HEK293T (cell line): ENCODE measurements at regions not wholly inside any gene's neighbourhood (a gene's known extent, or its start where the extent isn't known, plus 50 kb on each side); places are given as distances from the start of the nearest gene placed in this dataset.

ENCODE experiments used
- CTCF ChIA-PET: fragments of 350-600 bp; formaldehyde crosslinking; extraction: SDS; loops from one replicate; lab custom pipeline; 2021; ENCODE audit warnings: antibody characterized with exemption, inconsistent platforms; lab: Yijun Ruan, JAX
- POLR2A ChIA-PET: fragments of 350-600 bp; formaldehyde crosslinking; extraction: SDS; loops from one replicate; lab custom pipeline; 2020; ENCODE audit warnings: antibody characterized with exemption, inconsistent platforms; lab: Yijun Ruan, JAX
- DNase-seq: peaks from one replicate; pipeline ENCODE4 v3.0.0; 2012; ENCODE audit warnings: mixed read lengths; ENCODE audit errors: extremely low spot score
- ARNT ChIP-seq: fragments of 450-650 bp; IDR thresholded peaks from 2 replicates; pipeline ENCODE4 v1.6.1; 2017; ENCODE audit warnings: mild to moderate bottlenecking
- BHLHE40 ChIP-seq: fragments of 450-650 bp; IDR thresholded peaks from 2 replicates; pipeline ENCODE4 v1.6.1; 2016; ENCODE audit warnings: mild to moderate bottlenecking, moderate library complexity, borderline replicate concordance
- CTBP1 ChIP-seq: fragments of 450-650 bp; IDR thresholded peaks from 2 replicates; pipeline ENCODE4 v1.6.1; 2016; ENCODE audit warnings: borderline replicate concordance
- ELF4 ChIP-seq: fragments of 450-650 bp; IDR thresholded peaks from 2 replicates; pipeline ENCODE4 v1.6.1; 2017; ENCODE audit warnings: antibody characterized with exemption
- FOXA1 ChIP-seq: fragments of 450-650 bp; IDR thresholded peaks from 2 replicates; pipeline ENCODE4 v1.6.1; 2016; ENCODE audit warnings: mild to moderate bottlenecking
- FOXK2 ChIP-seq: fragments of 450-650 bp; IDR thresholded peaks from 2 replicates; pipeline ENCODE4 v1.6.1; 2016; ENCODE audit warnings: mild to moderate bottlenecking
- FOXM1 ChIP-seq: fragments of 450-650 bp; IDR thresholded peaks from 2 replicates; pipeline ENCODE4 v1.6.1; 2017; ENCODE audit warnings: mild to moderate bottlenecking, borderline replicate concordance
- HDGF ChIP-seq: fragments of 450-650 bp; IDR thresholded peaks from 2 replicates; pipeline ENCODE4 v1.6.1; 2017; ENCODE audit warnings: antibody characterized with exemption, borderline replicate concordance
- L3MBTL2 ChIP-seq: fragments of 450-650 bp; conservative IDR thresholded peaks from 2 replicates; pipeline ENCODE4 v1.6.1; 2016; ENCODE audit warnings: mild to moderate bottlenecking
- LEF1 ChIP-seq: fragments of 450-650 bp; IDR thresholded peaks from 2 replicates; pipeline ENCODE4 v1.6.1; 2017; ENCODE audit warnings: mild to moderate bottlenecking, borderline replicate concordance
- NFRKB ChIP-seq: fragments of 450-650 bp; IDR thresholded peaks from 2 replicates; pipeline ENCODE4 v1.6.1; 2016; ENCODE audit warnings: mild to moderate bottlenecking, moderate library complexity
- SP1 ChIP-seq: fragments of 450-650 bp; IDR thresholded peaks from 2 replicates; pipeline ENCODE4 v1.6.1; 2017
- SUZ12 ChIP-seq: fragments of 450-650 bp; IDR thresholded peaks from 2 replicates; pipeline ENCODE4 v1.6.1; 2016; ENCODE audit warnings: mild to moderate bottlenecking
- TARDBP ChIP-seq: fragments of 450-650 bp; IDR thresholded peaks from 2 replicates; pipeline ENCODE4 v1.6.1; 2016
- ZNF384 ChIP-seq: fragments of 450-650 bp; IDR thresholded peaks from 2 replicates; pipeline ENCODE4 v1.6.1; 2016
- TF ChIP-seq, protein P1 (sequence below): fragments of 450-650 bp; IDR thresholded peaks from 2 replicates; pipeline ENCODE4 v1.6.1; 2016

- TF ChIP-seq ARNT (no peak), ELF4 (no peak), SP1 (no peak), FOXM1 (no peak), SUZ12 (no peak)
- no peak for DNase-seq
- ChIA-PET POLR2A (no interaction called here), CTCF (no interaction called here)
Observed at GRCh38 chr2:15844211-15844801, 96.0 kb upstream of the MYCN start.

DNA sequence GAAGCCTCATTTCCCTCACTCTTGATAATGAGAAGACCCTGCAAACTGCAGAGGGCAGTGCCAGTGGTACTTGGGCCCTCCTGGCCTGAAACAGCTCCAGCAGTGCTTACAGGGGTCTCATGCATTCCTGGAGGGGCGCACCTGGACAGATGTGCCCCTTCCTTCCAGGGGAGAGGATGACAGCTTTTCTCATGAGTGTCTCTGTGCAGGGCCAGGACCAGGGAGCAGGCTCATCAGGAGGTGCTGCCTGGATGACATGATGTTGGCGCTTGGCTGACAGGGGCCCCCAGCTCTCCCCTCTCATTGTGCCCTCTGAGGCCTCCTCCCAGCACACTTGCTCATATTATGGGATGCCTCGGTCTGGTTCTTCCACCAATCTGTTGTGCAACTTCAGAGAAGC, 95.1 kb upstream of the MYCN start:
- TF ChIP-seq L3MBTL2 (no peak), SUZ12 (no peak), CTBP1 (no peak), FOXK2 (no peak), ZNF384 (no peak), FOXM1 (no peak)
- TF ChIP-seq, protein P1, sequence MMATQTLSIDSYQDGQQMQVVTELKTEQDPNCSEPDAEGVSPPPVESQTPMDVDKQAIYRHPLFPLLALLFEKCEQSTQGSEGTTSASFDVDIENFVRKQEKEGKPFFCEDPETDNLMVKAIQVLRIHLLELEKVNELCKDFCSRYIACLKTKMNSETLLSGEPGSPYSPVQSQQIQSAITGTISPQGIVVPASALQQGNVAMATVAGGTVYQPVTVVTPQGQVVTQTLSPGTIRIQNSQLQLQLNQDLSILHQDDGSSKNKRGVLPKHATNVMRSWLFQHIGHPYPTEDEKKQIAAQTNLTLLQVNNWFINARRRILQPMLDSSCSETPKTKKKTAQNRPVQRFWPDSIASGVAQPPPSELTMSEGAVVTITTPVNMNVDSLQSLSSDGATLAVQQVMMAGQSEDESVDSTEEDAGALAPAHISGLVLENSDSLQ: no peak
- DNase-seq: no peak
- CTCF ChIA-PET: no interaction called here
- POLR2A ChIA-PET: no interaction called here

DNA sequence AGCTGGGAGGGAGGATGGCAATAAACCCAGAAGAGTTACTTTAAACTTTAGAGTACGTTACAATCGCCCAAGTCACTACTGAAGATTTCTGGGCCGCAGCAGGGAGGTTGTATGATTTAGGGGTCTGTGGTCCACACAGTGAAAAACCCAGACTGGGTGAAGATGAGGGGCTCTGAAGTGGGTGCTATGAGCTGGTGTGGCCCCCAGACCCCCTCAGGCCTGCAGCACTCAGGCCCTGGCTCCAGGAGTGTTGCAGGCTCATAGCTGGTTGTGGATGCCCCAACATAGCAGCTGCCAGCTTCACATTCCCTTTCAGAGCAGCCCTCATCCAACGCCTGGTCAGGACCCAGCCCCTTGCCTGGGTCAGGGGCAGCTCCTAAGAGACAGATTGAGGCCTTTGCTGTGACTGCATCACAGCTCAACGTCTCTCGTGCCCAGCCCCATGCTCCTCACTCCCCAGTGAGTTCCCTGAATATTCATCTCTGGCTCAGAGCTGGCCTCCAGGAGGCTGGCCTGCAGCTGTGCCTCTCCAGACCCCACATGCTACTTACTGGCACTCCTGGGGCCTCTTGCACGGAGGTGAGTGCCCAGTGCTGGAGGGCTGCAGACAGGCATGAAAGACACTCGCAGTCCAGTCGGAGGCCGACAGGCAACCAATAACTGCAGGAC, 94.5 kb upstream of the MYCN start:
- TF ChIP-seq TARDBP: no peak
- TF ChIP-seq, protein P1: no peak
- TF ChIP-seq ARNT: no peak
- TF ChIP-seq HDGF: no peak
- TF ChIP-seq BHLHE40: no peak
- TF ChIP-seq NFRKB: no peak
- no peak for TF ChIP-seq SUZ12
- TF ChIP-seq LEF1: no peak
- TF ChIP-seq SP1: no peak
- no peak for TF ChIP-seq CTBP1
- no peak for TF ChIP-seq FOXK2
- CTCF ChIA-PET: no interaction called here
- DNase-seq: no peak
- POLR2A ChIA-PET: no interaction called here

DNA sequence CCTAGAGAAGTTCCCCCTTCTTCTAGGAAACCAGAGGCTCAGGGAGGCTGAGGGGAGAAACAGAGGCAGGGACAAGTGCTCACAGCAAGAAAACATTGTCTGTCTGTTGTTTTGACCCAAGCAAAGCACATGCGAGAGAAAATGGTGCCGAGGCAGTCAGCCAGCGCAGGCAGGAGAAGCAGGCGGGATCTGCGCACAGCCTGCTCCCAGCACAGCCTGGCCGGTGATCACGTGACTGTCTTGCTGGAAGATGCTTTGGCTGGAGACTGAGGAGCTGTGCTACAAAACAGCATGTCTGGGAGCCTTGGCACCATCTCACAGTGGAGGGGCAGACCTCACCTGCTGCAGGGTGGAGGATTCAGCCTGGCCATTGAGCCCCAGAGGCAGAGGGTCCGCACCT, 93.7 kb upstream of the MYCN start:
- TF ChIP-seq LEF1 (no peak), SUZ12 (no peak), ARNT (no peak), ELF4 (no peak), FOXM1 (no peak), SP1 (no peak), ZNF384 (no peak), TARDBP (no peak), CTBP1 (no peak), FOXA1 (no peak), BHLHE40 (no peak), NFRKB (no peak), FOXK2 (no peak), HDGF (no peak), L3MBTL2 (no peak)
- TF ChIP-seq, protein P1: no peak
- POLR2A ChIA-PET: no interaction called here
- CTCF ChIA-PET: no interaction called here
- no peak for DNase-seq

DNA sequence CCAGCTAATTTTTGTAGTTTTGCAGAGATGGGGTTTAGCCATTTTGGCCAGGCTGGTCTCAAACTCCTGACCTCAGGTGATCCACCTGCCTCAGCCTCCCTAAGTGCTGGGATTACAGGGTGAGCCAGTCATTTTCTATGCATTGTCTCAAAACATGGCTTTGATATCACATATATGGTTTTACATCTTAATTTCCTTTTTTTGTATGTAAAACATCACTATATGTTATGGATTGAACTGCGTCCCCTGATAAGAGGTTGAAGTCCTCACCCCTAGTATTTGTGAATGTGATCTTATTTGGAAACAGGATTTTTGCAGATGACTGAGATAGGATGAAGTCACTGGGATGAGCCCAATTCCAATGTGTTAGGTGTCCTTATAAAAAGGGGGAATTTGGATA, 89.8 kb upstream of the MYCN start:
- no peak for DNase-seq
- POLR2A ChIA-PET: no interaction called here
- TF ChIP-seq TARDBP (no peak), CTBP1 (no peak), FOXK2 (no peak), FOXA1 (no peak), ELF4 (no peak), FOXM1 (no peak), BHLHE40 (no peak), NFRKB (no peak), ARNT (no peak), ZNF384 (no peak), SP1 (no peak), HDGF (no peak), L3MBTL2 (no peak), LEF1 (no peak), SUZ12 (no peak)
- TF ChIP-seq, protein P1: no peak
- CTCF ChIA-PET: no interaction called here
